HG02981 (cell line): ENCODE measurements at regions not wholly inside any gene's neighbourhood (a gene's known extent, or its start where the extent isn't known, plus 50 kb on each side); places are given as distances from the start of the nearest gene placed in this dataset.
"Not testable (repeated sequence)": the region's sequence is repeated elsewhere in the genome, so short reads cannot be mapped to it uniquely, and the experiment has no call there.

Experiments used
- ATAC-seq: cut with Tn5 transposase; IDR thresholded peaks from one replicate; pipeline ENCODE4 v1.9.1; 2021; ENCODE audit warnings: mild to moderate bottlenecking, moderate library complexity; ENCODE audit not compliant: unreplicated experiment

GRCh38 chr6:141403103-141403502 is 729.6 kb upstream of the GJE1 start:
- ATAC-seq = no peak

GRCh38 chr6:141402489-141402888 is 730.2 kb upstream of the GJE1 start:
- ATAC-seq = no peak

GRCh38 chr6:141401851-141402250 is 730.9 kb upstream of the GJE1 start:
- no peak for ATAC-seq

DNA sequence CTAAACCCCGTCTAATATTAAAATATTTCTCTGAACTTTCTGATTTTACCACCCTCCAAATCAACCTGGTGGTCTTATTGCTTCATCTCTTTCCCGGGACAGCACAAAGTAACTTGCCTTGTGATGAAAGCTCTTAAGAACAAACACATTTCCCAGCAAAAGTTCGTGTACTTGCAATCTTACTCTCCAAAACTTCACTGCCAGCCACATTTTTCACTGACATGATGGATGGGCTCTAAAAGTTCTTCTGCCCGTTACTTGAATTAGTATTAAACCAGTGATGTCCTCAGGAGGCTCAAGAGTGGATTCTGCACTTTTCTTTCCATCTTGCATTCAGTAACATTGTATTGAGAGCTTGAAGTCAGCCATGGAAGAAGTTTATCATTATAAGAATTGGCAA is 731.6 kb upstream of the GJE1 start:
- ATAC-seq = no peak

GRCh38 chr6:141398949-141399348 is 733.8 kb upstream of the GJE1 start:
- ATAC-seq = no peak

- ATAC-seq = no peak
Measured at GRCh38 chr6:141395443-141396008, 737.2 kb upstream of the GJE1 start.

GRCh38 chr6:141394565-141395051 is 738.1 kb upstream of the GJE1 start:
- no peak for ATAC-seq

GRCh38 chr6:141394125-141394536 is 738.6 kb upstream of the GJE1 start:
- no peak for ATAC-seq

- ATAC-seq = no peak
Measured at GRCh38 chr6:141393405-141394124, 739.2 kb upstream of the GJE1 start.

- not testable (repeated sequence) for ATAC-seq
Measured at GRCh38 chr6:141391135-141391534, 741.6 kb upstream of the GJE1 start.

DNA sequence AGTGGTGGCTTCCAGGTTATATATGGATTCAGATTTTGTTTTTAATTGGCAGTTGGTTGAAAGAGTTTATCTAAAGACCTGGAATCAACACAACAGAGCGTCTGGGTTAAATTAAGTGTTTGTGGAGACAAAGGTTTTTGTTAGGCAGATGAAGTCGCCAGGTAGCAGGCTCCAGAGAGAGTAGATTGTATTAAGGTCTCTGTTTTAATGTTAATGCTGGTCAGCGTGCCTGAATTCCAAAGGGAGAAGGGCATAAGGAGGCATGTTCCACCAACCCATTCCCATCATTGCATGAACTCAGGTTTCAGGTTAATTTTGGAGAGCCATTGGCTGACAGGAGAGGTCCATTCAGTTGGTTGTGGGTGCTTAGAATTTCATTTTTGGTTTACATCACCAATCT is 744.1 kb upstream of the GJE1 start:
- ATAC-seq = no peak

GRCh38 chr6:141370438-141370837 is 762.3 kb upstream of the GJE1 start:
- ATAC-seq = no peak

GRCh38 chr6:141366796-141367195 is 765.9 kb upstream of the GJE1 start:
- not testable (repeated sequence) for ATAC-seq

GRCh38 chr6:141364694-141365093 is 768.0 kb upstream of the GJE1 start:
- no peak for ATAC-seq

GRCh38 chr6:141364232-141364631 is 768.5 kb upstream of the GJE1 start:
- ATAC-seq = no peak

DNA sequence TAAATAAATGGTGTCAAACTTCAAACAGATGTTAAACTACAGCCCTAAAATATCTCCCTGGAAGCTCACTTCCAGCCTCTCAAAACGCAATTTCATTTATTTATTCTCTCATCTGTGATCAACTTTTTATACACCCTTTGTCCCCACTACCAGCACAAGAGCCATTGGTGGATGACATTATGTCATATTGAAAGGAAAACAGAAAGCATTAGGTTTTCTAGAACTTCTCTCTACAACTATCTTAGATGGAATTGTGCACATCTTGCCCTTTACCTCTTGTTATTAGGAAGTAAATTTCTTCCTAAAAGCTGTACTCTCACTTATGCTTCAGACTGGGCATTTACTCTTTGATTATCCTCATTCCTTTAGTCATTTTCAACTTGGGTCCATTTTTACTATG is 771.2 kb upstream of the GJE1 start:
- no peak for ATAC-seq

- no peak for ATAC-seq
Measured at GRCh38 chr6:141359953-141360352, 772.8 kb upstream of the GJE1 start.

- no peak for ATAC-seq
Measured at GRCh38 chr6:141354191-141354955, 778.4 kb upstream of the GJE1 start.

GRCh38 chr6:141351721-141352120 is 781.0 kb upstream of the GJE1 start:
- no peak for ATAC-seq

DNA sequence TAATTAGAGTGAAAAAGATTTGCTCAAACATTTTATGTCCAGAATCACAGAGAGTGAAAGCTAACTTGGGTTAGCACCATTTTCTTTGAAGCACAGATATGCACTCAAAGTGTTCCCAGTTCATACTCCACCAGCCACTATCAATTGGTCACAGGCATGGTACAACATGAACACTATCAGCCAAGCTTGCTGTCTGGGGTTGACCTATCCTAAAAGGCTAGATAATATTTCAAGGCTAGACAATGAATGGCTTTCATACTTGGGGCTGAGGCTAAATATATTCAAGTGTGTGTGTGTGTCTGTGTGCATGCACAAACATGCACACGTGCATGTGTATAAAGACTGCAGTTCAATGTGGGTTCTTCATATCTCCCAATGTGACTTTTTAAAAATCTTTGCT is 783.0 kb upstream of the GJE1 start:
- no peak for ATAC-seq

DNA sequence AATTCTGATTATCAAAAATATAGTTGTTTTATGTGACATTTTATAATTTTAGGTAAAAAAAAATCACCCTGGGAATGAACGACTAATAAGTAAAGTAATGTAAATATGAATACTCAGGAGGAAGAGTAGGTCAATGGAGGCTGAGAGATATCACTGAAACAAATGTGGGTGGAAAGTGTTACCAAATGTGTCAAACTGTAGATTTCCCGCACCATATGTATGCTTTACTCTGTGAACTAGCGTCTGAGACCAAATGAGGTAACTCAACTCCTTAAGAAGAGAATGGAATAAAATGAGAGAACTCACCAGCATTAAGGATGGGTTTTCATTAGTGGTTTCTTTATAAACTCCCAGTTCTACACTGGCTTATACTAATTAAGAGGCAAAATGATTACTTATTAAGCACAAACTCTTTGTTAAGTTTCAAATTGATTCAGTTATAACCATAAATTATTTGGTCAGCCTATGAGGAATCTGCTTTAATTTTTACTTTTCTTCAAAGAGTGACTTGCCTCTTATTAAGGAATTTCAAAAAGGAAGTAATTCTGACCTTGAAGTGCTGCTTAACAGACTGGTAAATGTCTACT is 784.7 kb upstream of the GJE1 start:
- no peak for ATAC-seq

GRCh38 chr6:141347086-141347485 is 785.6 kb upstream of the GJE1 start:
- no peak for ATAC-seq
